Trophoblast cell (in vitro differentiated cells and primary cell): ENCODE measurements at regions not wholly inside any gene's neighbourhood (a gene's known extent, or its start where the extent isn't known, plus 50 kb on each side); places are given as distances from the start of the nearest gene placed in this dataset.

Source experiments
- DNase-seq, 2 donors: peaks; one replicate each; pipeline ENCODE4 v3.0.0-alpha.2; 2016
- H2AFZ ChIP-seq: 2 replicates; pipeline ENCODE4 v1.6.1; 2013; ENCODE audit warnings: low read length, moderate library complexity, mild to moderate bottlenecking; ENCODE audit not compliant: insufficient read depth, poor library complexity
- H2AK5ac ChIP-seq: 2 replicates; pipeline ENCODE4 v1.6.1; 2013; ENCODE audit warnings: mild to moderate bottlenecking, low read length
- H2BK120ac ChIP-seq: 2 replicates; pipeline ENCODE4 v1.6.1; 2013; ENCODE audit warnings: low read length, mild to moderate bottlenecking, moderate library complexity; ENCODE audit not compliant: insufficient read depth, poor library complexity
- H2BK12ac ChIP-seq: 2 replicates; pipeline ENCODE4 v1.6.1; 2013; ENCODE audit warnings: mild to moderate bottlenecking, low read length, moderate library complexity
- H2BK5ac ChIP-seq: 2 replicates; pipeline ENCODE4 v1.6.1; 2013; ENCODE audit warnings: low read length, low read depth, moderate library complexity, mild to moderate bottlenecking; ENCODE audit not compliant: poor library complexity
- H3K14ac ChIP-seq: 2 replicates; pipeline ENCODE4 v1.6.1; 2013; ENCODE audit warnings: mild to moderate bottlenecking, low read length
- H3K18ac ChIP-seq: 2 replicates; pipeline ENCODE4 v1.6.1; 2013; ENCODE audit warnings: mild to moderate bottlenecking, low read length
- H3K23ac ChIP-seq: 2 replicates; pipeline ENCODE4 v1.6.1; 2013; ENCODE audit warnings: low read length
- H3K27ac ChIP-seq: 2 replicates; pipeline ENCODE4 v1.5.1; 2013; ENCODE audit warnings: low read depth, mild to moderate bottlenecking, inconsistent platforms, low read length, moderate library complexity
- H3K27me3 ChIP-seq: 2 replicates; pipeline ENCODE4 v1.6.1; 2013; ENCODE audit warnings: inconsistent platforms, mild to moderate bottlenecking, low read length, moderate library complexity; ENCODE audit not compliant: insufficient read depth
- H3K36me3 ChIP-seq, 2 experiments: 1 replicate in 1 of 2; 2 replicates in 1 of 2; pipeline ENCODE4 v1.6.1; 2013; ENCODE audit warnings: low read length in 2 of 2, mild to moderate bottlenecking in 2 of 2, moderate library complexity in 1 of 2; ENCODE audit not compliant: insufficient read depth in 2 of 2, control insufficient read depth in 1 of 2
- H3K4ac ChIP-seq: 2 replicates; pipeline ENCODE4 v1.6.1; 2013; ENCODE audit warnings: low read depth, mild to moderate bottlenecking, low read length, moderate library complexity
- H3K4me1 ChIP-seq, 2 experiments: 1 replicate in 1 of 2; 2 replicates in 1 of 2; pipeline ENCODE4 v1.6.1; 2013; ENCODE audit warnings: low read length in 2 of 2, mild to moderate bottlenecking in 2 of 2, moderate library complexity in 1 of 2; ENCODE audit not compliant: insufficient read depth in 2 of 2, control insufficient read depth in 1 of 2
- H3K4me2 ChIP-seq: 2 replicates; pipeline ENCODE4 v1.6.1; 2013; ENCODE audit warnings: inconsistent platforms, mild to moderate bottlenecking, low read length, moderate library complexity
- H3K4me3 ChIP-seq: 2 replicates; pipeline ENCODE4 v1.5.1; 2013; ENCODE audit warnings: mild to moderate bottlenecking, low read depth, low read length, inconsistent platforms
- H3K79me1 ChIP-seq: one replicate; pipeline ENCODE4 v1.6.1; 2013; ENCODE audit warnings: low read length
- H3K79me2 ChIP-seq: 2 replicates; pipeline ENCODE4 v1.6.1; 2013; ENCODE audit warnings: low read length, mild to moderate bottlenecking; ENCODE audit not compliant: control insufficient read depth, insufficient read depth, poor library complexity
- H3K9ac ChIP-seq: 2 replicates; pipeline ENCODE4 v1.6.1; 2013; ENCODE audit warnings: mild to moderate bottlenecking, low read length
- H3K9me3 ChIP-seq: 2 replicates; pipeline ENCODE4 v1.6.1; 2013; ENCODE audit warnings: low read depth, mild to moderate bottlenecking, control low read depth, inconsistent platforms, low read length; ENCODE audit not compliant: insufficient read depth
- H4K12ac ChIP-seq: 2 replicates; pipeline ENCODE4 v1.6.1; 2013; ENCODE audit warnings: low read depth, mild to moderate bottlenecking, low read length, moderate library complexity
- H4K8ac ChIP-seq: 2 replicates; pipeline ENCODE4 v1.6.1; 2013; ENCODE audit warnings: low read depth, mild to moderate bottlenecking, low read length, moderate library complexity
- H4K91ac ChIP-seq: one replicate; pipeline ENCODE4 v1.6.1; 2013; ENCODE audit warnings: low read depth, mild to moderate bottlenecking, low read length, moderate library complexity
- WGBS: extraction: QIAGEN DNeasy Blood & Tissue Kit; methylation state at CpG from one replicate; pipeline ENCODE4 v1.1.7; 2013; ENCODE audit warnings: missing lambda C conversion rate; ENCODE audit not compliant: insufficient read length, insufficient coverage; ENCODE audit errors: extremely low coverage; 5-methylcytosine and 5-hydroxymethylcytosine counted together

GRCh38 chr18:76643199-76643598, 148.2 kb upstream of the ZNF516 start:
- Histone ChIP-seq H2BK120ac (no peak overlapping the region), H3K4me1 (no peaks in the 10 kb centered on the region), H3K4ac (no peak overlapping the region), H4K91ac (no peak overlapping the region), H2AFZ (no peak overlapping the region), H3K18ac (no peak overlapping the region), H3K23ac (no peak overlapping the region), H3K79me1 (no peaks in the 10 kb centered on the region), H3K4me3 (no peak overlapping the region), H3K9ac (no peak overlapping the region), H3K27ac (no peak overlapping the region), H3K79me2 (no peaks in the 10 kb centered on the region), H4K12ac (no peak overlapping the region), H3K9me3 (no peaks in the 10 kb centered on the region), H4K8ac (no peak overlapping the region), H3K14ac (no peak overlapping the region), H3K4me2 (no peak overlapping the region), H3K36me3 (no peaks in the 10 kb centered on the region), H3K27me3 (no peaks in the 10 kb centered on the region), H2BK12ac (no peak overlapping the region), H2AK5ac (no peak overlapping the region), H2BK5ac (no peak overlapping the region)
- WGBS, result no CpG with 5 or more reads among the region's 2 CpGs
- DNase-seq, result no peak

DNA sequence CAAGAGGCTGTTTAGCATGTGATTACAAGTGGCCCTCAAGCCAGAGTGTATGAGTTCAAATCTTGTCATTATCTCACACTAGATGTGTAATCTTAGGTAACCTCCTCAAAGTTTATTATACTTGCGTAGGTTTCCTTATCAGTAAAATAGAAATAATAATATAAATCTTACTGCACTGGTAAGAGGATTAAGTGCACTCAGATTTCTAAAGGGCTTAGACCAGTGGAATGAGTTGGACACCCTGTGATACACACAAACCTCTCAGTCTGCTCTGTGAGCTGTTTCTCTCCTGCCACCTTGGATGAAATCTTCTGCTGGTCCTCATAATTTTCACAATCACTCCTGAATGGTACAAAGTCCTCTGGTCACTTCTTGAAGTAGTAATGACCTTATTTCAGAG, 145.4 kb upstream of the ZNF516 start:
- no peaks in the 10 kb centered on the region for H3K36me3 ChIP-seq
- H4K8ac ChIP-seq, result no peak overlapping the region

DNA sequence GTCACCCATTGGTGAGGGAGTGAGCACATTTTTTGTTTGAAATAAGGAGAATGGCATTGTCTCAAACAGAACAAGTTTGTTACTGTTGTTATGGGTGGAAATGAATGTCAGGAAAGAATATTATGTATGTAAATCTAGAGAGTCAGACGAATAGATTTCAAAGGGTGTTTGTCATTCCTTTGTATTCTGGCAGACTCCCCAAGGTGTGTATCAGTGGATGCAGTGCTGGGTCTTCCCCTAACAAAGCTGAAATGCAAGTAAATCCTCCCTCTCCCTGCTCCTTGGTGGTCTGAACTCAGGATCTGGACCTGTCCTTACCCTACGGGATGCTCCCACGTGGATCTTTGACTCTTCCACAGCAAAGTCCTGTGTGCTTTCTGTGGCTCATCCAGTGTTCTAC, 139.5 kb upstream of the ZNF516 start:
- Histone ChIP-seq H2AFZ (no peak overlapping the region), H3K27ac (no peak overlapping the region), H2BK120ac (no peak overlapping the region), H3K79me1 (no peaks in the 10 kb centered on the region), H2BK12ac (no peak overlapping the region), H4K8ac (no peak overlapping the region), H3K79me2 (no peaks in the 10 kb centered on the region), H4K12ac (no peak overlapping the region), H3K9ac (no peak overlapping the region), H2BK5ac (no peak overlapping the region), H3K4ac (no peak overlapping the region), H4K91ac (no peak overlapping the region), H3K18ac (no peak overlapping the region), H3K4me3 (no peak overlapping the region), H3K14ac (no peak overlapping the region), H3K4me1 (no peaks in the 10 kb centered on the region), H3K27me3 (no peaks in the 10 kb centered on the region), H3K23ac (no peak overlapping the region), H3K9me3 (no peaks in the 10 kb centered on the region), H2AK5ac (no peak overlapping the region), H3K4me2 (no peak overlapping the region), H3K36me3 (no peaks in the 10 kb centered on the region)
- no CpG with 5 or more reads among the region's 3 CpGs for WGBS
- no peak for DNase-seq

More for the DNA sequence above, 145.4 kb upstream of the ZNF516 start:
- Histone ChIP-seq H3K79me2 (no peaks in the 10 kb centered on the region), H4K91ac (no peak overlapping the region), H3K4me1 (no peaks in the 10 kb centered on the region), H3K23ac (no peak overlapping the region), H3K4me3 (no peak overlapping the region), H3K9ac (no peak overlapping the region), H3K27ac (no peak overlapping the region), H3K27me3 (no peaks in the 10 kb centered on the region), H3K4ac (no peak overlapping the region), H3K79me1 (no peaks in the 10 kb centered on the region), H4K12ac (no peak overlapping the region), H2BK5ac (no peak overlapping the region), H2BK12ac (no peak overlapping the region), H3K4me2 (no peak overlapping the region), H2BK120ac (no peak overlapping the region), H3K9me3 (no peaks in the 10 kb centered on the region), H3K18ac (no peak overlapping the region), H3K14ac (no peak overlapping the region), H2AFZ (no peak overlapping the region), H2AK5ac (no peak overlapping the region)
- WGBS, result no CpG with 5 or more reads among the region's 1 CpG
- no peak for DNase-seq

DNA sequence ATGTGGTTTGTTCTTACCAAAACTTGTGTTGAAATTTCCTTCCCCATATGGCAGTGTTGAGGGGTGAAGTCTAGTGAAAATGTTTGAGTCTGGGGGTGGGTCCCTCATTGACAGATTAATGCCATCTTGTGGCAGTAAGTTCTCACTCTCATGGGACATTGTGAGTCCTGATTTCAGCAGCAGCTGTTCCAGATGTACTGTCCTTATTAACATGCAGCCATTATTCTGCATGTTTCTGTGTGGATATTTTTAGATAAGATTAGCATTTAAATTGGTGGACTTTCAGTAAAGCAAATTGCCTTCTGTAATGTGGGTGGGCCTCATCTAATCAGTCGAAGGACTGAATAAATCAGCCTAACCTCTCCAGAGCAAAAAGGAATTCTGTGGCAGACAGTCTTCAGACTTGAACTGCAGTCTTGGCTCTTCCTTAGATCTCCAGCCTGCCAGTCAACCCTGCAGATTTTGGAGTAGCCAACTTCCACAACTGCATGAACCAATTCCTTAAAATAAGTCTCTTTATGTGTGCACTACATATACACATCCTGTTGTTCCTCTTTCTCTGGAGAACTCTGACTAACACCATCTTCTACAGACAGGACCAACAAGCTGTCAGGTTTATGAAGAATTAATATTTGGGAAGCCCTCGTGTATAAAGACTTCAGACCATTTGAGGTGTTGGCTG, 138.7 kb upstream of the ZNF516 start:
- Histone ChIP-seq H3K4ac (no peak overlapping the region), H3K18ac (no peak overlapping the region), H3K79me1 (no peaks in the 10 kb centered on the region), H4K8ac (no peak overlapping the region), H3K79me2 (no peaks in the 10 kb centered on the region), H3K27ac (no peak overlapping the region), H2AFZ (no peak overlapping the region), H2BK120ac (no peak overlapping the region), H4K12ac (no peak overlapping the region), H2BK12ac (no peak overlapping the region), H3K36me3 (no peaks in the 10 kb centered on the region), H3K9ac (no peak overlapping the region), H2AK5ac (no peak overlapping the region), H2BK5ac (no peak overlapping the region), H3K27me3 (no peaks in the 10 kb centered on the region), H3K4me2 (no peak overlapping the region), H3K9me3 (no peaks in the 10 kb centered on the region), H3K4me1 (no peaks in the 10 kb centered on the region), H4K91ac (no peak overlapping the region), H3K4me3 (no peak overlapping the region), H3K14ac (no peak overlapping the region), H3K23ac (no peak overlapping the region)
- no peak for DNase-seq
- no CpG with 5 or more reads among the region's 2 CpGs for WGBS
